HEK293 (cell line): ENCODE measurements at regions not wholly inside any gene's neighbourhood (a gene's known extent, or its start where the extent isn't known, plus 50 kb on each side); places are given as distances from the start of the nearest gene placed in this dataset.

Experiments
- CTCF ChIA-PET: fragments of 350-600 bp; formaldehyde crosslinking; extraction: SDS; loops from one replicate; lab custom pipeline; 2021; ENCODE audit warnings: antibody characterized with exemption; lab: Yijun Ruan, JAX
- POLR2A ChIA-PET: fragments of 300-600 bp; formaldehyde crosslinking; extraction: SDS; loops from one replicate; lab custom pipeline; 2020; ENCODE audit warnings: antibody characterized with exemption, inconsistent platforms; lab: Yijun Ruan, JAX
- H3K27ac ChIP-seq: fragments of 200-500 bp; sonication (Bioruptor generic); 2 replicates; pipeline ENCODE4 v1.5.1; 2014; ENCODE audit warnings: low read depth, low read length, control low read depth, inconsistent platforms; ENCODE audit errors: extremely low read depth
- H3K36me3 ChIP-seq, 2 experiments: fragments of 200-500 bp in 1 of 2; sonication (Bioruptor generic) in 1 of 2; 1 replicate in 1 of 2; 2 replicates in 1 of 2; pipeline ENCODE4 v1.5.1; 2014 to 2017; ENCODE audit warnings: inconsistent platforms in 2 of 2, low read length in 2 of 2; ENCODE audit not compliant: control insufficient read depth in 2 of 2, insufficient read depth in 1 of 2
- H3K4me1 ChIP-seq: fragments of 200-500 bp; sonication (Bioruptor generic); 2 replicates; pipeline ENCODE4 v1.5.1; 2014; ENCODE audit warnings: mild to moderate bottlenecking, low read length, inconsistent platforms; ENCODE audit not compliant: control insufficient read depth, insufficient read depth
- H3K4me3 ChIP-seq: 2 replicates; pipeline ENCODE4 v1.5.1; 2011; ENCODE audit warnings: low read depth, mild to moderate bottlenecking, control low read depth, low read length, moderate library complexity
- H3K9me3 ChIP-seq: fragments of 200-500 bp; sonication (Bioruptor generic); 2 replicates; pipeline ENCODE4 v1.5.1; 2014; ENCODE audit warnings: low read depth, low read length, inconsistent platforms; ENCODE audit not compliant: control insufficient read depth, insufficient read depth
- EGR2 ChIP-seq: fragments of 450-650 bp; formaldehyde crosslinking; IDR thresholded peaks from 2 replicates; pipeline ENCODE4 v1.5.1; 2016; ENCODE audit warnings: low read depth, missing biosample characterization, missing genetic modification characterization
- KLF7 ChIP-seq: fragments of 450-650 bp; formaldehyde crosslinking; IDR thresholded peaks from 2 replicates; pipeline ENCODE4 v1.5.1; 2016; ENCODE audit warnings: missing biosample characterization, missing genetic modification characterization, borderline replicate concordance
- OVOL3 ChIP-seq: fragments of 450-650 bp; formaldehyde crosslinking; IDR thresholded peaks from 2 replicates; pipeline ENCODE4 v1.5.1; 2016; ENCODE audit warnings: missing biosample characterization, missing genetic modification characterization
- PRDM1 ChIP-seq: fragments of 450-650 bp; formaldehyde crosslinking; IDR thresholded peaks from 2 replicates; pipeline ENCODE4; 2016; ENCODE audit warnings: missing biosample characterization, missing genetic modification characterization
- RBAK ChIP-seq: fragments of 450-650 bp; formaldehyde crosslinking; IDR thresholded peaks from 2 replicates; pipeline ENCODE4 v1.5.1; 2016; ENCODE audit warnings: missing biosample characterization, missing genetic modification characterization
- SALL2 ChIP-seq: fragments of 450-650 bp; formaldehyde crosslinking; IDR thresholded peaks from 2 replicates; pipeline ENCODE4 v1.5.0; 2017; ENCODE audit warnings: missing biosample characterization, mild to moderate bottlenecking, missing genetic modification characterization, borderline replicate concordance
- SP7 ChIP-seq: fragments of 450-650 bp; formaldehyde crosslinking; IDR thresholded peaks from 2 replicates; pipeline ENCODE4 v1.5.1; 2016; ENCODE audit warnings: missing biosample characterization, missing genetic modification characterization
- TRIM28 ChIP-seq: IDR thresholded peaks from 2 replicates; pipeline ENCODE4 v1.6.1; 2011; ENCODE audit warnings: low read length, control low read depth, borderline replicate concordance
- YY2 ChIP-seq: fragments of 450-650 bp; formaldehyde crosslinking; IDR thresholded peaks from 2 replicates; pipeline ENCODE4 v1.5.1; 2016; ENCODE audit warnings: missing biosample characterization, missing genetic modification characterization
- ZFP41 ChIP-seq: fragments of 450-650 bp; formaldehyde crosslinking; IDR thresholded peaks from 2 replicates; pipeline ENCODE4 v1.5.1; 2016; ENCODE audit warnings: missing biosample characterization, missing genetic modification characterization, borderline replicate concordance
- ZNF155 ChIP-seq: fragments of 450-650 bp; formaldehyde crosslinking; IDR thresholded peaks from 2 replicates; pipeline ENCODE4 v1.5.1; 2016; ENCODE audit warnings: missing biosample characterization, missing genetic modification characterization
- ZNF2 ChIP-seq: fragments of 450-650 bp; formaldehyde crosslinking; IDR thresholded peaks from 2 replicates; pipeline ENCODE4 v1.5.1; 2016; ENCODE audit warnings: missing biosample characterization, missing genetic modification characterization
- ZNF214 ChIP-seq: fragments of 450-650 bp; formaldehyde crosslinking; IDR thresholded peaks from 2 replicates; pipeline ENCODE4 v1.5.1; 2017; ENCODE audit warnings: missing biosample characterization, mild to moderate bottlenecking, missing genetic modification characterization, borderline replicate concordance
- ZNF292 ChIP-seq: fragments of 450-650 bp; formaldehyde crosslinking; IDR thresholded peaks from 2 replicates; pipeline ENCODE4 v1.5.1; 2016; ENCODE audit warnings: low read depth, missing biosample characterization, missing genetic modification characterization, borderline replicate concordance
- ZNF311 ChIP-seq: fragments of 450-650 bp; formaldehyde crosslinking; IDR thresholded peaks from 2 replicates; pipeline ENCODE4 v1.5.1; 2017; ENCODE audit warnings: missing biosample characterization, missing genetic modification characterization, borderline replicate concordance
- ZNF514 ChIP-seq: fragments of 450-650 bp; formaldehyde crosslinking; IDR thresholded peaks from 2 replicates; pipeline ENCODE4 v1.5.1; 2016; ENCODE audit warnings: missing biosample characterization, missing genetic modification characterization
- ZNF76 ChIP-seq: fragments of 450-650 bp; formaldehyde crosslinking; IDR thresholded peaks from 2 replicates; pipeline ENCODE4; 2016; ENCODE audit warnings: low read depth, missing biosample characterization, missing genetic modification characterization, borderline replicate concordance
- TF ChIP-seq, protein P1 (sequence below): fragments of 450-650 bp; formaldehyde crosslinking; IDR thresholded peaks from 2 replicates; pipeline ENCODE4 v1.5.1; 2016; ENCODE audit warnings: missing biosample characterization, missing genetic modification characterization
- TF ChIP-seq, protein P2 (sequence below): fragments of 450-650 bp; formaldehyde crosslinking; IDR thresholded peaks from 2 replicates; pipeline ENCODE4 v1.5.1; 2017; ENCODE audit warnings: missing biosample characterization, missing genetic modification characterization
- TF ChIP-seq, protein P3 (sequence below): fragments of 450-650 bp; formaldehyde crosslinking; IDR thresholded peaks from 2 replicates; pipeline ENCODE4 v1.5.1; 2016; ENCODE audit warnings: missing biosample characterization, missing genetic modification characterization

DNA sequence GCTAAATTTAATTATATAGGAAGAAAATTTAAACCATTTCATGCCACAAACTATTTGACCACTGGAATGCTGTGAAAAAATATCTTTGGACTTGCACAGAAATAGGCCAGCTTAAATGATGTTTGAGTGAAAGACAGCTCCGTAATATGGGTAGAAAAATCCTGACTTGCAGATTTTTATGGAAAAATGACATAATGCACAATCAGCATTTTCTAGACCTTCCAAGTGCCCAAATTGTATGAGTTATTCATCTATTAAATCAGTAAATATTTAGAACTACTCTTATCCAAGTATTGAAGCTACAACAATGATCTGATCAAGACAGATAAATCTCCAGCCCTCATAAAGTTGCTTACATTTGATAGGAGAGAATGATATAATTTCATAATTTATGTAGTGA, 691.1 kb upstream of the DDX18 start:
- H3K4me1 ChIP-seq: no peaks in the 10 kb centered on the region
- POLR2A ChIA-PET: no interaction called here
- H3K9me3 ChIP-seq: no peaks in the 10 kb centered on the region
- no peak overlapping the region for H3K4me3 ChIP-seq
- no peak for TF ChIP-seq ZNF514
- no peak for TF ChIP-seq ZNF311 (tag by site-specific recombination)
- TF ChIP-seq, protein P1, sequence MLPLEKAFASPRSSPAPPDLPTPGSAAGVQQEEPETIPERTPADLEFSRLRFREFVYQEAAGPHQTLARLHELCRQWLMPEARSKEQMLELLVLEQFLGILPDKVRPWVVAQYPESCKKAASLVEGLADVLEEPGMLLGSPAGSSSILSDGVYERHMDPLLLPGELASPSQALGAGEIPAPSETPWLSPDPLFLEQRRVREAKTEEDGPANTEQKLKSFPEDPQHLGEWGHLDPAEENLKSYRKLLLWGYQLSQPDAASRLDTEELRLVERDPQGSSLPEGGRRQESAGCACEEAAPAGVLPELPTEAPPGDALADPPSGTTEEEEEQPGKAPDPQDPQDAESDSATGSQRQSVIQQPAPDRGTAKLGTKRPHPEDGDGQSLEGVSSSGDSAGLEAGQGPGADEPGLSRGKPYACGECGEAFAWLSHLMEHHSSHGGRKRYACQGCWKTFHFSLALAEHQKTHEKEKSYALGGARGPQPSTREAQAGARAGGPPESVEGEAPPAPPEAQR (tag by site-specific recombination): no peak
- no peak for TF ChIP-seq PRDM1 (tag by site-specific recombination)
- no peak for TF ChIP-seq TRIM28
- no peak for TF ChIP-seq ZNF76 (tag by site-specific recombination)
- TF ChIP-seq SP7: no peak
- no peak overlapping the region for H3K27ac ChIP-seq
- H3K36me3 ChIP-seq: no peaks in the 10 kb centered on the region
- CTCF ChIA-PET: no interaction called here

DNA sequence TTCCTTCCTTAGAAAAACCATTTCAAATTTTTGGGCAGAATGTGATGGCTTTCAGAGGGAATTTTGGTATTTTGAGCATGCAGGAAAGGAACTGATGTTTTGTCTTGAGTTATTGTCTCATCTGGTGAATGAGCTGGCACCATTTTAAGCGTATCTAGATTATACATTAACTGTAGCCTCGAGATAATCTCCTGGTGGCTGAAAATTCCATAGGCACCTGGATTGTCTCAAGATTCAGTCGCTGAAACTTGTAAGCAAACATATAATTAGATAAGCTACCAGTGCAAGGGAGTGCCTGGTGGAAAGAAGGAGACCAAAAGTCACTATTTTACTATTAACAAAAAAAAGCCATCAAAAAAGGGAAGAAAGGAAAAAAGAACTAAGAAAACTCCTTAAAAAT, 687.8 kb upstream of the DDX18 start:
- CTCF ChIA-PET: interaction anchor here (0.6 kb wide), 1 partner anchor 20 kb away, joined by 7 read pairs; no protein-coding TSS in a partner anchor

DNA sequence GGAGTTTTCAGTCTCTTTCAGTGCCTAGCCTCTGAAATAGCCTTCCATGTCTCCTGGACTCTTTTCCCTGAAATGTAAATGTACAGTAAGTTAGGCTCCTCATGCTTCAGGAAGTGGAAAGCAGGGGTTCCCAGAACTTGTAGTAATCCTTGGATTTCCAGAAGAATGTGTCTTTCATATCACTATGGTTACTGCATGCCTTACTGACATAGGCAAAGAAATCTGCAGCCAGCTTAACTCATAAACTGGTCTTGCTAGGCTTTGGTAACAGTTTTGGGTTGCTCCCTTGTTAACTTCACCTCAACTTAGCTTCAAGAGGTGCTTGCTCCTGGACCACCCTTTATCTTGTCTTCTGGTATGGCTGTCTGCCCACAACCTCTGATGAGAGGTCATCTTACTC, 686.8 kb upstream of the DDX18 start:
- Histone ChIP-seq H3K27ac (no peak overlapping the region), H3K9me3 (no peaks in the 10 kb centered on the region), H3K4me1 (no peaks in the 10 kb centered on the region), H3K36me3 (no peaks in the 10 kb centered on the region), H3K4me3 (no peak overlapping the region)
- CTCF ChIA-PET: interaction anchor here (0.7 kb wide), 1 partner anchor 1516 kb away, joined by 3 read pairs; no protein-coding TSS in a partner anchor
- TF ChIP-seq EGR2 (tag by site-specific recombination): no peak
- no peak for TF ChIP-seq ZNF214 (tag by site-specific recombination)
- no peak for TF ChIP-seq ZNF2 (tag by site-specific recombination)
- TF ChIP-seq RBAK (tag by site-specific recombination): no peak
- no peak for TF ChIP-seq ZNF292 (tag by site-specific recombination)
- TF ChIP-seq, protein P2, sequence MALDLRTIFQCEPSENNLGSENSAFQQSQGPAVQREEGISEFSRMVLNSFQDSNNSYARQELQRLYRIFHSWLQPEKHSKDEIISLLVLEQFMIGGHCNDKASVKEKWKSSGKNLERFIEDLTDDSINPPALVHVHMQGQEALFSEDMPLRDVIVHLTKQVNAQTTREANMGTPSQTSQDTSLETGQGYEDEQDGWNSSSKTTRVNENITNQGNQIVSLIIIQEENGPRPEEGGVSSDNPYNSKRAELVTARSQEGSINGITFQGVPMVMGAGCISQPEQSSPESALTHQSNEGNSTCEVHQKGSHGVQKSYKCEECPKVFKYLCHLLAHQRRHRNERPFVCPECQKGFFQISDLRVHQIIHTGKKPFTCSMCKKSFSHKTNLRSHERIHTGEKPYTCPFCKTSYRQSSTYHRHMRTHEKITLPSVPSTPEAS: no peak
- no peak for TF ChIP-seq KLF7 (tag by site-specific recombination)
- POLR2A ChIA-PET: no interaction called here

More for the DNA sequence above, 687.8 kb upstream of the DDX18 start:
- POLR2A ChIA-PET: no interaction called here
- Histone ChIP-seq H3K9me3 (no peaks in the 10 kb centered on the region), H3K27ac (no peak overlapping the region), H3K36me3 (no peaks in the 10 kb centered on the region)
- no peak for TF ChIP-seq ZFP41 (tag by site-specific recombination)
- no peak for TF ChIP-seq YY2 (tag by site-specific recombination)
- no peak for TF ChIP-seq OVOL3 (tag by site-specific recombination)
- TF ChIP-seq SALL2 (tag by site-specific recombination): no peak
- TF ChIP-seq, protein P3, sequence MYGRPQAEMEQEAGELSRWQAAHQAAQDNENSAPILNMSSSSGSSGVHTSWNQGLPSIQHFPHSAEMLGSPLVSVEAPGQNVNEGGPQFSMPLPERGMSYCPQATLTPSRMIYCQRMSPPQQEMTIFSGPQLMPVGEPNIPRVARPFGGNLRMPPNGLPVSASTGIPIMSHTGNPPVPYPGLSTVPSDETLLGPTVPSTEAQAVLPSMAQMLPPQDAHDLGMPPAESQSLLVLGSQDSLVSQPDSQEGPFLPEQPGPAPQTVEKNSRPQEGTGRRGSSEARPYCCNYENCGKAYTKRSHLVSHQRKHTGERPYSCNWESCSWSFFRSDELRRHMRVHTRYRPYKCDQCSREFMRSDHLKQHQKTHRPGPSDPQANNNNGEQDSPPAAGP (tag by site-specific recombination): no peak
- no peak for TF ChIP-seq ZNF155 (tag by site-specific recombination)
- TF ChIP-seq, all 188 proteins: peak for 0
- Histone ChIP-seq H3K4me3 (no peak overlapping the region), H3K4me1 (no peaks in the 10 kb centered on the region)
